ENCODE measurements at regions not wholly inside any gene's neighbourhood (a gene's known extent, or its start where the extent isn't known, plus 50 kb on each side); places are given as distances from the start of the nearest gene placed in this dataset.

- no peaks in the 10 kb centered on the region for H3K27me3 ChIP-seq (replicated peaks; ENCODE audit: control insufficient read depth, insufficient read depth, low read length, poor library complexity, severe bottlenecking)
- no peak overlapping the region for H3K4me3 ChIP-seq (ENCODE audit: insufficient read depth, low read depth, low read length, poor library complexity, severe bottlenecking)
- H3K4me1 ChIP-seq (ENCODE audit: control insufficient read depth, insufficient read depth, low read length, poor library complexity, severe bottlenecking), result no peaks in the 10 kb centered on the region
- DNase-seq, result no peak
- H3K9me3 ChIP-seq (ENCODE audit: control insufficient read depth, low read length), result no peaks in the 10 kb centered on the region
- H3K36me3 ChIP-seq (ENCODE audit: control insufficient read depth, insufficient read depth, low read length), result no peaks in the 10 kb centered on the region
- no peak overlapping the region for H3K27ac ChIP-seq (ENCODE audit: insufficient read depth, low read length, poor library complexity, severe bottlenecking)
These were observed 348.1 kb downstream of the SOCS6 start for GRCh38 chr18:70636991-70637390.

GRCh38 chr18:70634576-70635147 lies 345.8 kb downstream of the SOCS6 start:
- H3K4me3 ChIP-seq (ENCODE audit: insufficient read depth, low read depth, low read length, poor library complexity, severe bottlenecking), result no peak overlapping the region
- DNase-seq, result no peak
- H3K27me3 ChIP-seq (replicated peaks; ENCODE audit: control insufficient read depth, insufficient read depth, low read length, poor library complexity, severe bottlenecking), result no peaks in the 10 kb centered on the region
- H3K4me1 ChIP-seq (ENCODE audit: control insufficient read depth, insufficient read depth, low read length, poor library complexity, severe bottlenecking), result no peaks in the 10 kb centered on the region
- no peak overlapping the region for H3K27ac ChIP-seq (ENCODE audit: insufficient read depth, low read length, poor library complexity, severe bottlenecking)
- H3K9me3 ChIP-seq (ENCODE audit: control insufficient read depth, low read length), result no peaks in the 10 kb centered on the region
- H3K36me3 ChIP-seq (ENCODE audit: control insufficient read depth, insufficient read depth, low read length), result no peaks in the 10 kb centered on the region

GRCh38 chr18:70627182-70627802 lies 338.4 kb downstream of the SOCS6 start:
- H3K27me3 ChIP-seq (replicated peaks; ENCODE audit: control insufficient read depth, insufficient read depth, low read length, poor library complexity, severe bottlenecking), result no peaks in the 10 kb centered on the region
- H3K9me3 ChIP-seq (ENCODE audit: control insufficient read depth, low read length), result no peaks in the 10 kb centered on the region
- peaks cover 3% of the 10 kb centered on the region for H3K4me1 ChIP-seq (ENCODE audit: control insufficient read depth, insufficient read depth, low read length, poor library complexity, severe bottlenecking)
- H3K27ac ChIP-seq (ENCODE audit: insufficient read depth, low read length, poor library complexity, severe bottlenecking), result no peak overlapping the region
- DNase-seq, result no peak
- no peaks in the 10 kb centered on the region for H3K36me3 ChIP-seq (ENCODE audit: control insufficient read depth, insufficient read depth, low read length)
- no peak overlapping the region for H3K4me3 ChIP-seq (ENCODE audit: insufficient read depth, low read depth, low read length, poor library complexity, severe bottlenecking)

GRCh38 chr18:70622622-70623419 lies 334.0 kb downstream of the SOCS6 start:
- no peak for DNase-seq
- no peaks in the 10 kb centered on the region for H3K9me3 ChIP-seq (ENCODE audit: control insufficient read depth, low read length)
- H3K4me1 ChIP-seq (ENCODE audit: control insufficient read depth, insufficient read depth, low read length, poor library complexity, severe bottlenecking), result peaks cover 12% of the 10 kb centered on the region
- H3K4me3 ChIP-seq (ENCODE audit: insufficient read depth, low read depth, low read length, poor library complexity, severe bottlenecking), result no peak overlapping the region
- no peaks in the 10 kb centered on the region for H3K36me3 ChIP-seq (ENCODE audit: control insufficient read depth, insufficient read depth, low read length)
- no peak overlapping the region for H3K27ac ChIP-seq (ENCODE audit: insufficient read depth, low read length, poor library complexity, severe bottlenecking)
- H3K27me3 ChIP-seq (replicated peaks; ENCODE audit: control insufficient read depth, insufficient read depth, low read length, poor library complexity, severe bottlenecking), result no peaks in the 10 kb centered on the region

- Histone ChIP-seq H3K4me3 (ENCODE audit: insufficient read depth, low read depth, low read length, poor library complexity, severe bottlenecking) (peak overlapping the region; percentile 29), H3K27me3 (replicated peaks; ENCODE audit: control insufficient read depth, insufficient read depth, low read length, poor library complexity, severe bottlenecking) (no peaks in the 10 kb centered on the region), H3K27ac (ENCODE audit: insufficient read depth, low read length, poor library complexity, severe bottlenecking) (peak overlapping the region; percentile 48), H3K36me3 (ENCODE audit: control insufficient read depth, insufficient read depth, low read length) (no peaks in the 10 kb centered on the region), H3K9me3 (ENCODE audit: control insufficient read depth, low read length) (no peaks in the 10 kb centered on the region), H3K4me1 (ENCODE audit: control insufficient read depth, insufficient read depth, low read length, poor library complexity, severe bottlenecking) (peaks cover 12% of the 10 kb centered on the region)
- DNase-seq, result no peak
These were observed 332.9 kb downstream of the SOCS6 start for GRCh38 chr18:70621710-70622109.

GRCh38 chr18:70620837-70621612 lies 332.2 kb downstream of the SOCS6 start:
- H3K36me3 ChIP-seq (ENCODE audit: control insufficient read depth, insufficient read depth, low read length), result no peaks in the 10 kb centered on the region
- DNase-seq, result no peak
- H3K4me1 ChIP-seq (ENCODE audit: control insufficient read depth, insufficient read depth, low read length, poor library complexity, severe bottlenecking), result peaks cover 12% of the 10 kb centered on the region
- peak overlapping the region; percentile 21 for H3K27ac ChIP-seq (ENCODE audit: insufficient read depth, low read length, poor library complexity, severe bottlenecking)
- no peaks in the 10 kb centered on the region for H3K27me3 ChIP-seq (replicated peaks; ENCODE audit: control insufficient read depth, insufficient read depth, low read length, poor library complexity, severe bottlenecking)
- H3K9me3 ChIP-seq (ENCODE audit: control insufficient read depth, low read length), result no peaks in the 10 kb centered on the region
- H3K4me3 ChIP-seq (ENCODE audit: insufficient read depth, low read depth, low read length, poor library complexity, severe bottlenecking), result no peak overlapping the region

GRCh38 chr18:70617020-70617763 lies 328.3 kb downstream of the SOCS6 start:
- Histone ChIP-seq H3K4me1 (ENCODE audit: control insufficient read depth, insufficient read depth, low read length, poor library complexity, severe bottlenecking) (peaks cover 9% of the 10 kb centered on the region), H3K27ac (ENCODE audit: insufficient read depth, low read length, poor library complexity, severe bottlenecking) (no peak overlapping the region), H3K9me3 (ENCODE audit: control insufficient read depth, low read length) (no peaks in the 10 kb centered on the region), H3K36me3 (ENCODE audit: control insufficient read depth, insufficient read depth, low read length) (no peaks in the 10 kb centered on the region), H3K4me3 (ENCODE audit: insufficient read depth, low read depth, low read length, poor library complexity, severe bottlenecking) (no peak overlapping the region), H3K27me3 (replicated peaks; ENCODE audit: control insufficient read depth, insufficient read depth, low read length, poor library complexity, severe bottlenecking) (no peaks in the 10 kb centered on the region)
- DNase-seq, result no peak

- no peaks in the 10 kb centered on the region for H3K9me3 ChIP-seq (ENCODE audit: control insufficient read depth, low read length)
- no peak for DNase-seq
- no peak overlapping the region for H3K27ac ChIP-seq (ENCODE audit: insufficient read depth, low read length, poor library complexity, severe bottlenecking)
- no peaks in the 10 kb centered on the region for H3K27me3 ChIP-seq (replicated peaks; ENCODE audit: control insufficient read depth, insufficient read depth, low read length, poor library complexity, severe bottlenecking)
- H3K4me3 ChIP-seq (ENCODE audit: insufficient read depth, low read depth, low read length, poor library complexity, severe bottlenecking), result no peak overlapping the region
- no peaks in the 10 kb centered on the region for H3K36me3 ChIP-seq (ENCODE audit: control insufficient read depth, insufficient read depth, low read length)
- H3K4me1 ChIP-seq (ENCODE audit: control insufficient read depth, insufficient read depth, low read length, poor library complexity, severe bottlenecking), result no peaks in the 10 kb centered on the region
These were observed 311.5 kb downstream of the SOCS6 start for GRCh38 chr18:70600225-70600925.

GRCh38 chr18:70598406-70598805 lies 309.6 kb downstream of the SOCS6 start:
- Histone ChIP-seq H3K27me3 (replicated peaks; ENCODE audit: control insufficient read depth, insufficient read depth, low read length, poor library complexity, severe bottlenecking) (no peaks in the 10 kb centered on the region), H3K4me1 (ENCODE audit: control insufficient read depth, insufficient read depth, low read length, poor library complexity, severe bottlenecking) (no peaks in the 10 kb centered on the region), H3K4me3 (ENCODE audit: insufficient read depth, low read depth, low read length, poor library complexity, severe bottlenecking) (no peak overlapping the region), H3K36me3 (ENCODE audit: control insufficient read depth, insufficient read depth, low read length) (no peaks in the 10 kb centered on the region), H3K9me3 (ENCODE audit: control insufficient read depth, low read length) (no peaks in the 10 kb centered on the region), H3K27ac (ENCODE audit: insufficient read depth, low read length, poor library complexity, severe bottlenecking) (no peak overlapping the region)
- DNase-seq, result no peak

All from effector memory CD4-positive, alpha-beta T cell (primary cell).